Calu3 (cell line): ENCODE measurements at regions not wholly inside any gene's neighbourhood (a gene's known extent, or its start where the extent isn't known, plus 50 kb on each side); places are given as distances from the start of the nearest gene placed in this dataset.

Experiments
- BruUV-seq: library from RNA; stranded (reverse); fragments of 400-500 nt; replicated peaks from 2 replicates; lab custom pipeline; 2021; lab: Mats Ljungman, UMichigan
- CTCF ChIA-PET: fragments of 300-600 bp; sonication (Branson Sonifier 250); formaldehyde crosslinking; loops from one replicate; lab custom pipeline; 2022; ENCODE audit warnings: antibody characterized with exemption; lab: Charles Lee
- DNase-seq: peaks from one replicate; pipeline ENCODE4 v3.0.0; 2022
- H3K27ac Mint-ChIP-seq: one replicate; pipeline ENCODE4 v1.8.0; 2022; ENCODE audit warnings: mixed read lengths; ENCODE audit not compliant: unreplicated experiment
- H3K27me3 Mint-ChIP-seq: one replicate; pipeline ENCODE4 v1.8.0; 2022; ENCODE audit warnings: mixed read lengths; ENCODE audit not compliant: unreplicated experiment
- H3K36me3 Mint-ChIP-seq: one replicate; pipeline ENCODE4 v1.8.0; 2022; ENCODE audit warnings: mild to moderate bottlenecking, moderate library complexity, mixed read lengths; ENCODE audit not compliant: insufficient read depth, unreplicated experiment
- H3K4me1 Mint-ChIP-seq: one replicate; pipeline ENCODE4 v1.8.0; 2022; ENCODE audit warnings: mild to moderate bottlenecking, low read depth, mixed read lengths; ENCODE audit not compliant: unreplicated experiment
- H3K4me3 Mint-ChIP-seq: one replicate; pipeline ENCODE4 v1.8.0; 2022; ENCODE audit warnings: mild to moderate bottlenecking, low read depth, moderate library complexity, mixed read lengths; ENCODE audit not compliant: unreplicated experiment
- H3K9me3 Mint-ChIP-seq: one replicate; pipeline ENCODE4 v1.8.0; 2022; ENCODE audit warnings: low read depth, mixed read lengths; ENCODE audit not compliant: unreplicated experiment
- CTCF ChIP-seq: fragments of 200-600 bp; IDR thresholded peaks from one replicate; pipeline ENCODE4 v1.8.0; 2022; ENCODE audit warnings: antibody characterized with exemption; ENCODE audit not compliant: unreplicated experiment
- intact Hi-C: fragments of 100-400 bp; cut with micrococcal nuclease; formaldehyde crosslinking; loops from one replicate; pipeline ENCODE4 v1.10.0; 2022; ENCODE audit not compliant: unreplicated experiment

- H3K4me1 Mint-ChIP-seq: peaks cover 9% of the 10 kb centered on the region
- no peak overlapping the region for H3K27ac Mint-ChIP-seq
- no peaks in the 10 kb centered on the region for H3K27me3 Mint-ChIP-seq
- H3K36me3 Mint-ChIP-seq: peaks cover 10% of the 10 kb centered on the region
- no peak overlapping the region for H3K4me3 Mint-ChIP-seq
- intact Hi-C loops: no loop called here
- BruUV-seq: no TSS peak
- H3K9me3 Mint-ChIP-seq: no peaks in the 10 kb centered on the region
- DNase-seq: no peak
- CTCF ChIA-PET: no interaction called here
- no peak for TF ChIP-seq CTCF
Measured at GRCh38 chr3:72376956-72377710, 471.1 kb downstream of the SHQ1 start.

DNA sequence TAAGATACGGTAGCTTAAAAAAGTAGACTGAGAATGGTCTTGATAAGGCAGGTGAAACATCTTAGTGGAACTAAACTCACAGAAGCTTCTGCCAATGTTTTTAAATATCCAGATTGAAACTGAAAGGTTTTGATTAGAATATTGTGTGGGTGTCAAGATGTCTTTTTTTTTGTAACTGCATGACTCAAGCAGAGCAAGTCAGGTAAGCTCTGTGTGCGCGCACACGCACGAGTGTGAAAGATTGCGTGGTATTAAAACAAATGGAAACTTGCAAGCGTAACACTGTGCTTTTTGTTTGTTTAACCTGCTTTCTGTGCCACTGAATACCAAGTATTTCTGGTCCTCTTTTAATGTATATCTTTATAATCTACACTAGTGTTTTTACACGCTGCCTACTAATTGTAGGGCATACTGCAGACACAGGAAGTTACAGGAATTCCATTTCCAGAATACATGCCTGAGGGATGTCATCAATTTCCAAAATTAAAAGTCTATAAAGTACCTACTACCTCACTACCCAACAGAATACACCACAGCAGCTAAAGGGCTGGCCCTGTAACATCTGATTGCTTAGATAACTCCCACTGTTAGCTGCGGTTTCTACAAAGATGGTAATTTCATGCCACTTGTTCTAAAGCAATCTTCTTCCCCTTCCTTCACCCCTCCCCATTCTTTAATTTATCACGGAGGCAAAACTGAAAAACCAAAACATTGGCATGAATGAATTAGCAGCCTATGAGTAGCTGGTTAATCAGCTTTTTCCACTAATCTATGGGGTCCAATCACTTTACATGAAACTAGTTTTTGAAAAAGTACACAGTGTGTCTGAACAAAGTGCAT, 472.8 kb downstream of the SHQ1 start:
- no peak for DNase-seq
- CTCF ChIA-PET: interaction anchor here (0.6 kb wide), 1 partner anchor 19 kb away, joined by 5 read pairs; no protein-coding TSS in a partner anchor
- H3K9me3 Mint-ChIP-seq: no peaks in the 10 kb centered on the region
- intact Hi-C loops: no loop called here
- BruUV-seq: no TSS peak
- H3K27me3 Mint-ChIP-seq: no peaks in the 10 kb centered on the region
- H3K4me1 Mint-ChIP-seq: no peaks in the 10 kb centered on the region
- H3K27ac Mint-ChIP-seq: no peak overlapping the region
- peaks cover 10% of the 10 kb centered on the region for H3K36me3 Mint-ChIP-seq
- H3K4me3 Mint-ChIP-seq: no peak overlapping the region
- TF ChIP-seq CTCF: no peak

DNA sequence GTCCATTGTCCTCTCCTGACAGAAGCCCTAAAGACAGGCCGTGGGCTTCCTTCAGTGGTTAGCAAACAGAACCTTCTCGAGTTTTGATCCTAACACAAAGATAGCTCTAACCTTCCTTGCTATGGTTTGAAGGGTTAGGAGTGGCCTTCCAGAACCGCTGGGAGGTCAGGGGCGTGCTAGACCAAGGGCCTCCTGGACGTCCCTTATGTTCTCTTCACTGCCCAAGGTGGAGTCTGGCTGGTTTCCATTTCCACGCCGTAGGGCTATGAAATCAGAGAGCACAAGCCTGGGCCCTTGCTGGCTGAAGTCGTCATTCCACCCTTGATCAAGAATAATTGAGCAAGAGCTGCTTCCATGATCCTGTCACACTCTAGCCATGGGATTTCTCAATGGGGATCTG, 475.1 kb downstream of the SHQ1 start:
- BruUV-seq: no TSS peak
- no peak overlapping the region for H3K27ac Mint-ChIP-seq
- no peak for DNase-seq
- intact Hi-C loops: no loop called here
- no peak for TF ChIP-seq CTCF
- H3K9me3 Mint-ChIP-seq: no peaks in the 10 kb centered on the region
- no peaks in the 10 kb centered on the region for H3K4me1 Mint-ChIP-seq
- no peaks in the 10 kb centered on the region for H3K27me3 Mint-ChIP-seq
- H3K4me3 Mint-ChIP-seq: no peak overlapping the region
- peaks cover 1% of the 10 kb centered on the region for H3K36me3 Mint-ChIP-seq
- CTCF ChIA-PET: no interaction called here

DNA sequence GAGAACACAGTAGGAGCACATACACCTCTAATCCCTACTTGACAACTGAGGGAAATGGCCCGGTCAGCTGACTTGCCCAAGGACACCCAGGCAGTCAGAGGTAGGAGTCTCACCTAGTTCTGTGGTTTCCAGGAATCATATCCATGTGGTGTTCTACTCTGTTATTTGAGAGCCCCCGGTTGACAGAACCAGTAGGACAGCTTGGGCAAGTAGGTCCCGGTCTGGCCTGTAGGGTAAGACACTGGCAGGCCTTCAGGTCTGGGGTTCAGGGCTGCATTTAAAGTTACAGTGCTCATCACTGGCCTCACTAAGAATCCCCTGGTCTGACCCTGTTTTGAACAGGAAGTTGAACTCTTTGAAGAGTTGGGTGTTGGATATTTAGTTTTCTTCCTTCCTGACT, 476.1 kb downstream of the SHQ1 start:
- BruUV-seq: no TSS peak
- CTCF ChIA-PET: no interaction called here
- TF ChIP-seq CTCF: no peak
- Mint-ChIP-seq H3K4me3 (no peak overlapping the region), H3K4me1 (no peaks in the 10 kb centered on the region), H3K36me3 (no peaks in the 10 kb centered on the region), H3K27me3 (no peaks in the 10 kb centered on the region), H3K9me3 (no peaks in the 10 kb centered on the region), H3K27ac (no peak overlapping the region)
- no peak for DNase-seq
- intact Hi-C loops: no loop called here
